Brain microvascular endothelial cell (primary cell): ENCODE measurements at regions not wholly inside any gene's neighbourhood (a gene's known extent, or its start where the extent isn't known, plus 50 kb on each side); places are given as distances from the start of the nearest gene placed in this dataset.

ENCODE experiments used
- DNase-seq: peaks from one replicate; pipeline ENCODE4 v3.0.0-alpha.2; 2020
- H3K27ac ChIP-seq: fragments of 250-450 bp; sonication (Bioruptor Pico); 2 replicates; pipeline ENCODE4 v1.5.1; 2020; ENCODE audit warnings: mild to moderate bottlenecking, moderate library complexity
- H3K27me3 ChIP-seq: fragments of 250-450 bp; sonication (Bioruptor Pico); replicated peaks from 2 replicates; pipeline ENCODE4 v1.5.1; 2020; ENCODE audit warnings: mild to moderate bottlenecking
- H3K36me3 ChIP-seq: fragments of 250-450 bp; sonication (Bioruptor Pico); replicated peaks from 2 replicates; pipeline ENCODE4 v1.5.1; 2020; ENCODE audit warnings: mild to moderate bottlenecking
- H3K4me3 ChIP-seq: 2 replicates; pipeline ENCODE4 v1.5.1; 2011; ENCODE audit warnings: low read depth, mild to moderate bottlenecking, control low read depth, low read length, moderate library complexity
- in situ Hi-C: cut with HindIII; loops from 2 replicates; pipeline ENCODE4 v1.10.0; 2017; ENCODE audit warnings: low sequenced_read_pairs, low pct_ligation_motif_present
- TF ChIP-seq, protein P1 (sequence below): IDR thresholded peaks from 2 replicates; pipeline ENCODE4 v1.5.1; 2011; ENCODE audit warnings: low read depth, mild to moderate bottlenecking, moderate library complexity, low read length, control low read depth, inconsistent platforms; ENCODE audit errors: missing control alignments

DNA sequence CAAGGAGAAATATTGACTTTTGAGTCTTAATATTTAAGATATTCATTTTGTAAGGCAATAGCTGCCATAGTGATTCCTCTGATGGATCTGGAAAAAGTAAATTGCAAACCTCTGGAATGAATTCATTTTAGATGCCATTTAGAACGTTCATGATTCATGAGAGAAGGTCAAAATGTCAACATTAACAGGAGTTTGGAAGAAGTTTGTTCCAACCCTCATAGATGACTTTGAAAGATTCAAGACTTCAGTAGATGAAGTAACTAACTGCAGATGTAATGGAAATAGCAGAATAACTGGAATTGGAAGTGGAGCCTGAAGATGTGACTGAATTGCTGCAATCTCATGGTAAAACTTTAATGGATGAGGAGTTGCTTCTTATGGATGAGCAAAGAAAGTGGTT, 100.9 kb upstream of the CCN2 start:
- DNase-seq: no peak
- TF ChIP-seq, protein P1, sequence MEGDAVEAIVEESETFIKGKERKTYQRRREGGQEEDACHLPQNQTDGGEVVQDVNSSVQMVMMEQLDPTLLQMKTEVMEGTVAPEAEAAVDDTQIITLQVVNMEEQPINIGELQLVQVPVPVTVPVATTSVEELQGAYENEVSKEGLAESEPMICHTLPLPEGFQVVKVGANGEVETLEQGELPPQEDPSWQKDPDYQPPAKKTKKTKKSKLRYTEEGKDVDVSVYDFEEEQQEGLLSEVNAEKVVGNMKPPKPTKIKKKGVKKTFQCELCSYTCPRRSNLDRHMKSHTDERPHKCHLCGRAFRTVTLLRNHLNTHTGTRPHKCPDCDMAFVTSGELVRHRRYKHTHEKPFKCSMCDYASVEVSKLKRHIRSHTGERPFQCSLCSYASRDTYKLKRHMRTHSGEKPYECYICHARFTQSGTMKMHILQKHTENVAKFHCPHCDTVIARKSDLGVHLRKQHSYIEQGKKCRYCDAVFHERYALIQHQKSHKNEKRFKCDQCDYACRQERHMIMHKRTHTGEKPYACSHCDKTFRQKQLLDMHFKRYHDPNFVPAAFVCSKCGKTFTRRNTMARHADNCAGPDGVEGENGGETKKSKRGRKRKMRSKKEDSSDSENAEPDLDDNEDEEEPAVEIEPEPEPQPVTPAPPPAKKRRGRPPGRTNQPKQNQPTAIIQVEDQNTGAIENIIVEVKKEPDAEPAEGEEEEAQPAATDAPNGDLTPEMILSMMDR: no peak
- no peak overlapping the region for H3K27ac ChIP-seq
- no peaks in the 10 kb centered on the region for H3K27me3 ChIP-seq
- no peaks in the 10 kb centered on the region for H3K36me3 ChIP-seq
- no peak overlapping the region for H3K4me3 ChIP-seq
- in situ Hi-C loops: no loop called here

DNA sequence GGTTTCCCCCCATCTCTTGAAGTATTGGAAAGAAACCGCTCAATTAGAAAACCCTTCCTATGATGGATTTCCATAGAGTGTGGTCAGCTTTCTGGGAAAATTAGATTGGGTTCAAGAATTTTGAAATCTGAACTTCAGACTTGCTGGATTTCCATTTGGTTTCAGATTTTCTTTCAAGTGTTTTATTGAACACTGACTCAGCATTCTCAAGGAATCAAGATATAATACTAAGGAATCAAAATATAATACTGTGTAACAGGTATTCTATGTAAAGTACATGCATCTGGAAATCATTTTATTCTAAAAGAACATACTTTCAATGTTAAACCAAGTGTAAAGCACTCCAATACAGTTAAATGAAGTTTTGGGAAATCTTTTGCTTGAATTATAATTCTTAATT, 94.7 kb upstream of the CCN2 start:
- Histone ChIP-seq H3K4me3 (no peak overlapping the region), H3K27ac (no peak overlapping the region), H3K36me3 (no peaks in the 10 kb centered on the region), H3K27me3 (no peaks in the 10 kb centered on the region)
- DNase-seq: no peak
- in situ Hi-C loops: no loop called here
- TF ChIP-seq, protein P1: no peak

DNA sequence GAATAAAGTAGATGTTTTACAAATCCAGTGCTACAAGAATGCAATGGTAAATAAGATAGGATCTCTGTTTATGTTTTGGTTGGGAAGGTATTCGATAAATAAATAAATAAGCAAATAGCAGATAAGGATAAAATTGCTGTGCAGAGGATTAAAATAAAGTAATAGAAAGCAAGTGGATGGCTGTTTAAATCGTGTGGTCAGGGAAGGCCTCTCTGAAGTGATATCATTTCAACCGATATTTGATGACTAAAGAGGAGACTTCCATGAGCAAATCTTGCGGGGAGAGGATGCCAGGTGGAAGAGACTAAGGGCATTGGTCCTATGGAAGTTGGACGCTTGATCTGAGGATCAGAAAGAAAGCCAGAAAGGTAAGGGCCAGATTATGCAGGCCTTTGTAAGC, 92.0 kb upstream of the CCN2 start:
- no peak overlapping the region for H3K4me3 ChIP-seq
- in situ Hi-C loops: no loop called here
- TF ChIP-seq, protein P1: no peak
- no peak for DNase-seq
- no peak overlapping the region for H3K27ac ChIP-seq
- no peaks in the 10 kb centered on the region for H3K27me3 ChIP-seq
- H3K36me3 ChIP-seq: no peaks in the 10 kb centered on the region

DNA sequence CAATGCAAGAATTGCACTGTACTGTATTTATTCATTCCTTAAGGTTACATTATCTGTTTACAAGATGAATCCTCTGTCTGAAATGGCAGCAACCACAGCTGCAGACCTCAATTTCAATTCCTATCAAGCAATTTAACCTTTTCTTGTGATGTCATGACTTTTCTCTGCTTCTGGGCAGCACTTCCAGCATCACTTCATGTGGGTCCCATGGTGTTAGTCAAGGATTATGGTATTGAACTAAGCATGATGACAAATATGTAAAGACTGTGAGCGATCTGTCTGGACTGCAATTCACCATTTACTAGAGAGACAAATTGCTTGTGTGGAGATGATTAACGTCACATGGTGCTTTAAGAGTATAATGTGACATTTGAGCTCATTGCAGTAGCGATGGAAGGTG, 90.5 kb upstream of the CCN2 start:
- TF ChIP-seq, protein P1: no peak
- Histone ChIP-seq H3K4me3 (no peak overlapping the region), H3K36me3 (no peaks in the 10 kb centered on the region), H3K27me3 (no peaks in the 10 kb centered on the region), H3K27ac (no peak overlapping the region)
- no peak for DNase-seq
- in situ Hi-C loops: no loop called here

DNA sequence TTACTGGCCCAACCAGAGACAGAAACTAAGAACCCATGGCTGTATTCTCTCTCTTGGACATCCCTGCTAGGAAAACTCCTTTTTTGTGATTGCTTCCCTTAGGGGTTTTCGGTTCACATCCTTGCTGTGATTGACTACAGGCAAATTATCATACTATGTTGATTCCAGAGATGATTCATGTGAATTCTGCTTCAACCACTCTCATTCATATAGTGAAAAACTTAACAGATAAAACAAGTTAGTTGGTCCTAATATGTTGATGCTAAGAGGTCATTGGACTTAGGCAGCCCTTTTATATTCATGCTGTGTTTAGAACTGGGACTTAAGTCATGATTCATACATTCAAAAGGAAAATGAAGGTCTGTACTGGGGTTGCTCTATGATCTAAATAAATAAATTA, 76.9 kb upstream of the CCN2 start:
- DNase-seq: no peak
- H3K36me3 ChIP-seq: no peaks in the 10 kb centered on the region
- no peaks in the 10 kb centered on the region for H3K27me3 ChIP-seq
- no peak overlapping the region for H3K27ac ChIP-seq
- in situ Hi-C loops: no loop called here
- TF ChIP-seq, protein P1: no peak
- H3K4me3 ChIP-seq: no peak overlapping the region

DNA sequence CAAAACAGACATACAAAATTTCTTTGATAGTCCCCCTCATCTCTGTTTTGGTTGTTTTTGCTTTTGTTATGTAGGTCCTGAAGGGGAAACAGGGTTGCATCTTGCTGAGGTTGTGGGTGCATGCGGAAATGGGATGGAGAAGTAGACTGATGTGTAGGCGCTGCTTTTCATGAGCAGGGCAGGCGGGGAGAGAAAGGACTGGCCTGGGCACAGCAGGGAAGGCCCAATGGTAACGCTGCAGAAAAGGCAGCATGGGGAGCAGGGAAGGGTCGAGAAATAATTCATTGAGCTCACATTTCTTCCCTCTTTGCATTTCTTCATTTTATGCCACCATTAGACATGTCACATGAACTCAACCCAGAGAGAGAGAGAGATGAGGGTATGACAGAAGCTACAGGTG, 74.3 kb upstream of the CCN2 start:
- in situ Hi-C loops: no loop called here
- no peak for DNase-seq
- no peak overlapping the region for H3K4me3 ChIP-seq
- no peaks in the 10 kb centered on the region for H3K27me3 ChIP-seq
- TF ChIP-seq, protein P1: no peak
- H3K36me3 ChIP-seq: no peaks in the 10 kb centered on the region
- H3K27ac ChIP-seq: no peak overlapping the region
